Psoas muscle (tissue), 7 donors: ENCODE measurements at regions not wholly inside any gene's neighbourhood (a gene's known extent, or its start where the extent isn't known, plus 50 kb on each side); places are given as distances from the start of the nearest gene placed in this dataset.

Experiments used
- ATAC-seq, 4 donors: fragments of 200-7000 bp; cut with Tn5 transposase; one replicate each; pipeline ENCODE4 v1.9.1; 2020; ENCODE audit warnings: moderate library complexity in 3 of 4, mild to moderate bottlenecking in 2 of 4
- DNase-seq, 2 donors: peaks; one replicate each; pipeline ENCODE4 v3.0.0-alpha.2; 2020
- H3K27ac ChIP-seq: fragments of 200-600 bp; one replicate; pipeline ENCODE4 v1.8.0; 2022
- H3K27me3 ChIP-seq, 3 donors: fragments of 200-600 bp in 1 of 3; one replicate each; pipeline versions ENCODE4 v1.6.1 to v1.8.0; 2013 to 2022; ENCODE audit warnings: low read length in 2 of 3, mild to moderate bottlenecking in 2 of 3, moderate library complexity in 1 of 3; ENCODE audit not compliant: insufficient read depth in 3 of 3
- H3K36me3 ChIP-seq, 2 donors: fragments of 200-600 bp in 1 of 2; one replicate each; pipeline versions ENCODE4 v1.6.1 to v1.8.0; 2013 to 2022; ENCODE audit warnings: low read depth in 1 of 2, mild to moderate bottlenecking in 1 of 2, moderate library complexity in 1 of 2; ENCODE audit not compliant: insufficient read depth in 1 of 2
- H3K4me1 ChIP-seq: fragments of 200-600 bp; one replicate; pipeline ENCODE4 v1.8.0; 2022
- H3K4me3 ChIP-seq: fragments of 200-600 bp; one replicate; pipeline ENCODE4 v1.8.0; 2022; ENCODE audit warnings: mild to moderate bottlenecking
- H3K9me3 ChIP-seq: fragments of 200-600 bp; one replicate; pipeline ENCODE4 v1.8.0; 2022
- whole genome bisulfite sequencing, 3 donors: extraction: QIAGEN DNeasy Blood & Tissue Kit; methylation state at CpG; one replicate each; pipeline versions ENCODE4 v1.1.6 to v1.1.7; 2013; 5-methylcytosine and 5-hydroxymethylcytosine counted together
- intact Hi-C, 2 donors: fragments of 100-400 bp; cut with DNase I; formaldehyde crosslinking; loops; one replicate each; pipeline versions ENCODE4 v1.11.0 to v1.14.2; 2022
- TF ChIP-seq, protein P1 (sequence below): fragments of 200-600 bp; IDR thresholded peaks from one replicate; pipeline ENCODE4 v1.8.0; 2022; ENCODE audit warnings: antibody characterized with exemption
- donor health status: healthy with polysubstance abuse.
- donor health status: DM: no; HTN: no; CAD: no; lungs with moderate emphysema.
- donor health status: Bipolar disorder and iron deficiency.
- donor health status: healthy.
- donor health status: DM: yes; HTN: yes; CAD: no.
- donor health status: DM: no; HTN: no; CAD: no.
- donor health status: DM: yes; HTN: yes; CAD: no.

DNA sequence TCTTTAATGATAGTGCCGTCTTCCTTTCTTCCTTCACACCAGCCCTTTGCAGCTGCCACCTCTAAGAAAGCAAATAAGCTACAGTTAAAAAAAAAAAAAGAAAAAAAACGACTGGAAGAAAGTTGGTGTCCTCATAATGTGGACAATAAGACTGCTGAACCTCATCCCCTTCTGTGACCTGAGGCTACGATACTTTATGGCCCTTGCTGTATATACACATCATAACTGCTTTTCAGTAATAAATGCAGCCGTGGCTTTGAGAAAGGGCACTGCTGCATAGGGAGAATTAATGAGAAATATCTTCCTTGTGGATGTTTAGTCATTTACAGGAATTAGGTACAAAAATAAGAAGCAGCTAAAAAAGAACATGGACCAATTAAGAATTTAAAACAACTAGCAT, 333.8 kb upstream of the ADGRL2 start:
- no peak overlapping the region for H3K27ac ChIP-seq
- H3K36me3 ChIP-seq = no peaks in the 10 kb centered on the region
- no peaks in the 10 kb centered on the region for H3K4me1 ChIP-seq
- no peak overlapping the region for H3K4me3 ChIP-seq
- TF ChIP-seq, protein P1, sequence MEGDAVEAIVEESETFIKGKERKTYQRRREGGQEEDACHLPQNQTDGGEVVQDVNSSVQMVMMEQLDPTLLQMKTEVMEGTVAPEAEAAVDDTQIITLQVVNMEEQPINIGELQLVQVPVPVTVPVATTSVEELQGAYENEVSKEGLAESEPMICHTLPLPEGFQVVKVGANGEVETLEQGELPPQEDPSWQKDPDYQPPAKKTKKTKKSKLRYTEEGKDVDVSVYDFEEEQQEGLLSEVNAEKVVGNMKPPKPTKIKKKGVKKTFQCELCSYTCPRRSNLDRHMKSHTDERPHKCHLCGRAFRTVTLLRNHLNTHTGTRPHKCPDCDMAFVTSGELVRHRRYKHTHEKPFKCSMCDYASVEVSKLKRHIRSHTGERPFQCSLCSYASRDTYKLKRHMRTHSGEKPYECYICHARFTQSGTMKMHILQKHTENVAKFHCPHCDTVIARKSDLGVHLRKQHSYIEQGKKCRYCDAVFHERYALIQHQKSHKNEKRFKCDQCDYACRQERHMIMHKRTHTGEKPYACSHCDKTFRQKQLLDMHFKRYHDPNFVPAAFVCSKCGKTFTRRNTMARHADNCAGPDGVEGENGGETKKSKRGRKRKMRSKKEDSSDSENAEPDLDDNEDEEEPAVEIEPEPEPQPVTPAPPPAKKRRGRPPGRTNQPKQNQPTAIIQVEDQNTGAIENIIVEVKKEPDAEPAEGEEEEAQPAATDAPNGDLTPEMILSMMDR = no peak
- DNase-seq (no peak), ATAC-seq (no peak)
- peaks cover 0 to 3% (median 0%) of the 10 kb centered on the region in 3 donors for H3K27me3 ChIP-seq
- no peaks in the 10 kb centered on the region for H3K9me3 ChIP-seq
- intact Hi-C loops = no loop called here
- 74 to 77% (median 74%) methylated on average over 4 of the region's 4 CpGs for WGBS, 3 donors

DNA sequence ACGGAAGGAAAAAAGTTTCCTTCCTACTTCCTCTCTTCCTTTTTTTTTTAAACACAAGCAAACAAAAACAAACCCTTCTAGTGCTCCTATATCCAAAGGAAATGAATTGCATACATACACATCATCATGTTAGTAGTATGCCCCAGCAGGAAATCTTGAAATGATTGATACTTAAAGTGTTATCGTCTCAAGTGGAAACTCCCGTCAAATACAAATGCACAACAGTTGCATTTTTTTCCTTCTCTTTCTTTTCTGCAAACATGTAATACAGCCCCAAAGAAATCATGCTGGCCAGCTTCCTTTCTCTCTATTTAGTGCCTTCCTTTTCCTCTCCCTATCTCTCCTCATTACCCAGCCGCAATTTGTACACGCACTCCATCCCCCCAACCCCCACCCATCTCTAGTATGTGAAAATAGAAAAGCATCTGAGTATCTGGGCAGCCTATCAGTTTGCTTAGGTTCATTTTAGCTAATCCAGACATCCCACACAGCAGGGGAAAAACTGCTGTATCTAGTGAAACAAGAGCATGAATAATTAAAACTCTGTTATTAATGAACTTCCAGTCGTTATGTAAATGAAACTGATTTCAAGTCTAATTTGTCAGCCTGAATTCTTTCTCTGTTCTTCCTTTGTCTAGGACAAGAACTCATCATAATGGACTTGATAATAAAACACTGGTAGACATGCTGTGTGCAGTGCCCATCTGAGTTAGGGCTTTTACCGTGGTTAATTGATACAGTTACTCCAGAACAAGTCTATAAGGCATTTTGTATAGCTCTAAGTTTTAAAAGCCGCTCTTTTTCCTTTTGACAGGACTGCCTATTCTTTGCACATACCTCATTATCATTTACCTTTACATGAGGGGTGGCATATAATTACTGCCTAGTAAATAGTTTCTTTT, 336.5 kb upstream of the ADGRL2 start:
- H3K27ac ChIP-seq = no peak overlapping the region
- no peaks in the 10 kb centered on the region for H3K4me1 ChIP-seq
- intact Hi-C loops = no loop called here

DNA sequence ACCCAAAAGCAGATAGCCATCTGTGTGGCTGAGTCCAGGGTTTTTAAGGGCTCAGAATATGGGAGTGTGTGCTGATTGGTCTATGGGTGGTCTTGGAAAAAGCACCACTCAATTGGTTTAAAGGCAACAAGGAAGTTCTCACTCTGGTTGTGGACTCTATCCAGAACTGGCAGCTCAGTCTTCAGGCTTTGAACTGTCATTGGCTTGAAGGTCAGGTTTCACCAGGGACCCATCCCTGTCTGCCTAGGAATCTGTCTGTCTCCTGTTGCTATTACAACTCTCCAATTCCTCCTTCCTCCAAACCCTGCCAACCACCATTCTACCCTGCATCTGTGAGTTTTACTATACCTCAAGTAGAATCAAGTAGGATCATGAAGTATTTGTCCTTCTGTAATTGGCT, 341.7 kb upstream of the ADGRL2 start:
- no peak overlapping the region for H3K4me3 ChIP-seq
- no peaks in the 10 kb centered on the region for H3K4me1 ChIP-seq
- DNase-seq (no peak), ATAC-seq (no peak)
- H3K27ac ChIP-seq = no peak overlapping the region
- no peaks in the 10 kb centered on the region for H3K27me3 ChIP-seq
- TF ChIP-seq, protein P1 = no peak
- H3K9me3 ChIP-seq = no peaks in the 10 kb centered on the region
- H3K36me3 ChIP-seq = no peaks in the 10 kb centered on the region
- intact Hi-C loops = no loop called here

More for the DNA sequence above, 336.5 kb upstream of the ADGRL2 start:
- ATAC-seq = no peak
- no peaks in the 10 kb centered on the region for H3K36me3 ChIP-seq
- WGBS, 3 donors = 64 to 71% (median 65%) methylated on average over 8 of the region's 8 CpGs
- no peak overlapping the region for H3K4me3 ChIP-seq
- no peaks in the 10 kb centered on the region for H3K9me3 ChIP-seq
- H3K27me3 ChIP-seq = peaks cover 0 to 3% (median 0%) of the 10 kb centered on the region in 3 donors
- TF ChIP-seq, protein P1 = no peak
- no peak for DNase-seq

DNA sequence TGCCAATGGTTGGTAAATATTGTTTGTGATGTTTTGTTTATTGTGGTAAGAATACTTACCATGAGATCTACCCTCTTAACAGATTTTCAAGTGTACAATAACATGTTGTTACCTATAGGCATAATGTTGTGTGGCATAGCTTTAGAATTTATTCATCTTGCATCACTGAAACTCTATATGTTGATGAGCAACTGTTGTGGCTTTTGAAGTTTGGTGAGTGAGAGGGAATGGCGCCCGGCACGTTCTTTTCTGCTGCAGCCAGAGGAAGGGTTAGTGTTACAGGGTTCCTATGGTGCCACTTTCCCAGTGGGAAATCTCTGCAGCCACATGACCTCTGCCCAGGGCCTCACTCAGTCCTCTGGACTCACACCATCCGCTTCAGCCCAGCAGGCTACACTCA, 342.5 kb upstream of the ADGRL2 start:
- no peak overlapping the region for H3K27ac ChIP-seq
- TF ChIP-seq, protein P1 = no peak
- DNase-seq (no peak), ATAC-seq (no peak)
- 60 to 86% (median 63%) methylated on average over 4 of the region's 4 CpGs for WGBS, 3 donors
- no peak overlapping the region for H3K4me3 ChIP-seq
- intact Hi-C loops = no loop called here
- H3K9me3 ChIP-seq = no peaks in the 10 kb centered on the region
- H3K27me3 ChIP-seq = no peaks in the 10 kb centered on the region
- no peaks in the 10 kb centered on the region for H3K4me1 ChIP-seq
- H3K36me3 ChIP-seq = no peaks in the 10 kb centered on the region
